H9 (cell line): ENCODE measurements at regions not wholly inside any gene's neighbourhood (a gene's known extent, or its start where the extent isn't known, plus 50 kb on each side); places are given as distances from the start of the nearest gene placed in this dataset.

Experiments
- DNase-seq: peaks from one replicate; pipeline ENCODE4 v3.0.0-alpha.2; 2017
- H2AFZ ChIP-seq: one replicate; pipeline ENCODE4 v1.6.1; 2013; ENCODE audit warnings: mild to moderate bottlenecking, low read length, control low read depth, moderate library complexity
- H2AK5ac ChIP-seq: 2 replicates; pipeline ENCODE4 v1.6.1; 2013; ENCODE audit warnings: low read length, control low read depth, mixed read lengths; ENCODE audit not compliant: insufficient read length
- H2BK120ac ChIP-seq: one replicate; pipeline ENCODE4 v1.6.1; 2013; ENCODE audit warnings: low read depth, mild to moderate bottlenecking, low read length, control low read depth, inconsistent platforms; ENCODE audit not compliant: poor library complexity, severe bottlenecking
- H2BK12ac ChIP-seq: 2 replicates; pipeline ENCODE4 v1.6.1; 2013; ENCODE audit warnings: low read length, control low read depth, mixed read lengths, low read depth; ENCODE audit not compliant: insufficient read length
- H2BK15ac ChIP-seq: 2 replicates; pipeline ENCODE4 v1.6.1; 2013; ENCODE audit warnings: low read depth, low read length, control low read depth
- H2BK20ac ChIP-seq: one replicate; pipeline ENCODE4 v1.6.1; 2013; ENCODE audit warnings: low read depth, mild to moderate bottlenecking, low read length, control low read depth, inconsistent platforms; ENCODE audit not compliant: poor library complexity, severe bottlenecking
- H2BK5ac ChIP-seq: 2 replicates; pipeline ENCODE4 v1.6.1; 2013; ENCODE audit warnings: low read length, control low read depth, mixed read lengths; ENCODE audit not compliant: insufficient read length
- H3K14ac ChIP-seq: 2 replicates; pipeline ENCODE4 v1.6.1; 2013; ENCODE audit warnings: low read length, control low read depth; ENCODE audit not compliant: insufficient read depth
- H3K18ac ChIP-seq: 2 replicates; pipeline ENCODE4 v1.6.1; 2013; ENCODE audit warnings: low read depth, mild to moderate bottlenecking, mixed read lengths, low read length, control low read depth; ENCODE audit not compliant: insufficient read length
- H3K23ac ChIP-seq: 2 replicates; pipeline ENCODE4 v1.6.1; 2013; ENCODE audit warnings: low read length, control low read depth, mixed read lengths, low read depth; ENCODE audit not compliant: insufficient read length
- H3K23me2 ChIP-seq: 2 replicates; pipeline ENCODE4 v1.6.1; 2013; ENCODE audit warnings: low read depth, mild to moderate bottlenecking, mixed read lengths, low read length, control low read depth; ENCODE audit not compliant: insufficient read length, poor library complexity, severe bottlenecking
- H3K27ac ChIP-seq: 2 replicates; pipeline ENCODE4 v1.5.1; 2013; ENCODE audit warnings: low read length, control low read depth, mixed read lengths, low read depth; ENCODE audit not compliant: insufficient read length
- H3K27me3 ChIP-seq: 2 replicates; pipeline ENCODE4 v1.6.1; 2013; ENCODE audit warnings: low read length, control low read depth, inconsistent platforms; ENCODE audit not compliant: insufficient read depth
- H3K4ac ChIP-seq: 2 replicates; pipeline ENCODE4 v1.6.1; 2013; ENCODE audit warnings: low read depth, mild to moderate bottlenecking, control low read depth, inconsistent platforms, low read length, moderate library complexity
- H3K4me1 ChIP-seq: 2 replicates; pipeline ENCODE4 v1.6.1; 2013; ENCODE audit warnings: low read length, control low read depth, inconsistent platforms; ENCODE audit not compliant: insufficient read depth
- H3K4me2 ChIP-seq: 2 replicates; pipeline ENCODE4 v1.6.1; 2013; ENCODE audit warnings: low read length, control low read depth, mixed read lengths; ENCODE audit not compliant: insufficient read length, insufficient read depth
- H3K56ac ChIP-seq: 2 replicates; pipeline ENCODE4 v1.6.1; 2013; ENCODE audit warnings: low read depth, mild to moderate bottlenecking, mixed read lengths, low read length, control low read depth; ENCODE audit not compliant: insufficient read length
- H3K79me1 ChIP-seq: 2 replicates; pipeline ENCODE4 v1.6.1; 2013; ENCODE audit warnings: low read depth, mild to moderate bottlenecking, moderate library complexity, low read length, control low read depth, inconsistent platforms; ENCODE audit not compliant: insufficient read depth, poor library complexity, severe bottlenecking
- H3K79me2 ChIP-seq: 2 replicates; pipeline ENCODE4 v1.6.1; 2013; ENCODE audit warnings: low read length, control low read depth, inconsistent platforms; ENCODE audit not compliant: insufficient read depth
- H3K9ac ChIP-seq: 2 replicates; pipeline ENCODE4 v1.6.1; 2013; ENCODE audit warnings: low read length, control low read depth, mixed read lengths; ENCODE audit not compliant: insufficient read length; ENCODE audit errors: extremely low read depth
- H3K9me3 ChIP-seq: one replicate; pipeline ENCODE4 v1.6.1; 2013; ENCODE audit warnings: low read depth, low read length, inconsistent platforms; ENCODE audit not compliant: control insufficient read depth
- H3T11ph ChIP-seq: one replicate; pipeline ENCODE4 v1.6.1; 2013; ENCODE audit warnings: mild to moderate bottlenecking, low read length, control low read depth, inconsistent platforms
- H4K20me1 ChIP-seq: one replicate; pipeline ENCODE4 v1.6.1; 2013; ENCODE audit not compliant: control insufficient read depth, insufficient read length, insufficient read depth
- H4K5ac ChIP-seq: 2 replicates; pipeline ENCODE4 v1.6.1; 2013; ENCODE audit warnings: low read depth, mild to moderate bottlenecking, mixed read lengths, low read length, control low read depth; ENCODE audit not compliant: insufficient read length
- H4K8ac ChIP-seq: replicated peaks from 2 replicates; pipeline ENCODE4 v1.6.1; 2013; ENCODE audit warnings: low read length, control low read depth, mixed read lengths, low read depth; ENCODE audit not compliant: insufficient read length
- H4K91ac ChIP-seq: 2 replicates; pipeline ENCODE4 v1.6.1; 2013; ENCODE audit warnings: low read depth, mild to moderate bottlenecking, moderate library complexity, mixed read lengths, low read length, control low read depth; ENCODE audit not compliant: insufficient read length
- H3K27ac Mint-ChIP-seq, 3 experiments: 2 replicates in 2 of 3; 3 replicates in 1 of 3; pipeline ENCODE4 v1.8.0; 2020 to 2021; ENCODE audit warnings: mixed read lengths in 3 of 3, mild to moderate bottlenecking in 1 of 3, moderate library complexity in 1 of 3
- H3K27me3 Mint-ChIP-seq: 2 replicates; pipeline ENCODE4 v1.8.0; 2021; ENCODE audit warnings: low read depth, mild to moderate bottlenecking, moderate library complexity, mixed read lengths
- H3K36me3 Mint-ChIP-seq, 3 experiments: 2 replicates in 2 of 3; 3 replicates in 1 of 3; pipeline ENCODE4 v1.8.0; 2020 to 2021; ENCODE audit warnings: low read depth in 3 of 3, mixed read lengths in 3 of 3; ENCODE audit not compliant: insufficient read depth in 1 of 3
- H3K4me1 Mint-ChIP-seq, 2 experiments: 2 replicates each; pipeline ENCODE4 v1.8.0; 2020; ENCODE audit warnings: mixed read lengths in 2 of 2
- H3K4me3 Mint-ChIP-seq, 2 experiments: 2 replicates in 1 of 2; 3 replicates in 1 of 2; pipeline ENCODE4 v1.8.0; 2020 to 2021; ENCODE audit warnings: mild to moderate bottlenecking in 2 of 2, mixed read lengths in 2 of 2, moderate library complexity in 1 of 2
- H3K9me3 Mint-ChIP-seq, 2 experiments: 2 replicates in 1 of 2; 3 replicates in 1 of 2; pipeline ENCODE4 v1.8.0; 2020; ENCODE audit warnings: mild to moderate bottlenecking in 2 of 2, mixed read lengths in 2 of 2, moderate library complexity in 1 of 2
- CTCF ChIP-seq: fragments of 200-600 bp; sonication (generic); conservative IDR thresholded peaks from 3 replicates; pipeline ENCODE4 v1.8.0; 2021; ENCODE audit warnings: antibody characterized with exemption, mild to moderate bottlenecking
- WGBS: extraction: QIAGEN DNeasy Blood & Tissue Kit; methylation state at CpG from one replicate; pipeline ENCODE4 v1.1.7; 2013; ENCODE audit warnings: missing lambda C conversion rate, low lambda C conversion rate, mixed read lengths; ENCODE audit not compliant: insufficient read length; ENCODE audit errors: extremely low coverage; 5-methylcytosine and 5-hydroxymethylcytosine counted together

- DNase-seq, result no peak
These were observed 73.5 kb downstream of the CRPPA start for GRCh38 chr7:16347827-16348192.

More at GRCh38 chr7:16347827-16348192, 73.5 kb downstream of the CRPPA start:
- Histone ChIP-seq H3K9ac (no peak overlapping the region), H2BK5ac (no peak overlapping the region), H3K4me2 (no peak overlapping the region), H2BK20ac (no peak overlapping the region), H3K4me1 (no peaks in the 10 kb centered on the region), H4K5ac (no peak overlapping the region), H3K9me3 (no peaks in the 10 kb centered on the region), H3K23me2 (no peaks in the 10 kb centered on the region), H3K79me1 (no peaks in the 10 kb centered on the region), H3K18ac (no peak overlapping the region), H2BK120ac (no peak overlapping the region), H4K91ac (no peak overlapping the region), H4K20me1 (no peaks in the 10 kb centered on the region), H3K56ac (no peak overlapping the region), H2AFZ (no peak overlapping the region), H3K27me3 (no peaks in the 10 kb centered on the region), H3K27ac (no peak overlapping the region), H3K14ac (no peak overlapping the region), H3T11ph (no peak overlapping the region), H4K8ac (no peak overlapping the region), H3K79me2 (no peaks in the 10 kb centered on the region), H2BK15ac (no peak overlapping the region), H3K4ac (no peak overlapping the region), H2BK12ac (no peak overlapping the region), H2AK5ac (no peak overlapping the region), H3K23ac (no peak overlapping the region)
- Mint-ChIP-seq H3K9me3 (peaks cover 6 to 11% of the 10 kb centered on the region in 2 experiments), H3K27me3 (no peaks in the 10 kb centered on the region), H3K4me3 (no peak overlapping the region), H3K4me1 (no peaks in the 10 kb centered on the region), H3K36me3 (peaks cover 2 to 10% (median 4%) of the 10 kb centered on the region in 3 experiments; a peak in 4 of 7 replicates), H3K27ac (no peak overlapping the region)
- no CpG with 5 or more reads among the region's 1 CpG for WGBS
- TF ChIP-seq CTCF, result no peak
